H1 (cell line): ENCODE measurements at regions not wholly inside any gene's neighbourhood (a gene's known extent, or its start where the extent isn't known, plus 50 kb on each side); places are given as distances from the start of the nearest gene placed in this dataset.
A peak's percentile ranks its signal among the peaks of the same experiment; 100 is the strongest.

Source experiments
- CTCF ChIA-PET: fragments of 300-600 bp; sonication (Branson Sonifier 250); formaldehyde crosslinking; loops from one replicate; lab custom pipeline; 2021; ENCODE audit not compliant: partially characterized antibody; lab: Charles Lee
- POLR2A ChIA-PET: fragments of 300-600 bp; sonication (Branson Sonifier 250); formaldehyde crosslinking; loops from one replicate; lab custom pipeline; 2021; ENCODE audit warnings: inconsistent platforms; ENCODE audit not compliant: partially characterized antibody; lab: Charles Lee
- DNase-seq, 2 experiments: peaks; one replicate each; pipeline versions ENCODE4 v3.0.0 to v3.0.0-alpha.2; 2010 to 2022; ENCODE audit warnings: low spot score in 2 of 2, low read depth in 1 of 2, mixed read lengths in 1 of 2
- FAIRE-seq: peaks from 2 replicates; lab custom pipeline; 2011; peaks lifted over from hg19 to GRCh38; lab: Jason Lieb, UNC
- H2AFZ ChIP-seq: 2 replicates; pipeline ENCODE4 v1.8.1; 2012; ENCODE audit warnings: low read length, inconsistent platforms
- H2AK5ac ChIP-seq: 2 replicates; pipeline ENCODE4 v1.6.1; 2013; ENCODE audit warnings: low read depth, low read length
- H2BK120ac ChIP-seq: replicated peaks from 2 replicates; pipeline ENCODE3; 2013; ENCODE audit warnings: low read depth, low read length, inconsistent platforms
- H2BK12ac ChIP-seq: 2 replicates; pipeline ENCODE4 v1.6.1; 2013; ENCODE audit warnings: low read depth, low read length
- H2BK15ac ChIP-seq: 2 replicates; pipeline ENCODE4 v1.6.1; 2013; ENCODE audit warnings: low read length
- H2BK20ac ChIP-seq: 2 replicates; pipeline ENCODE4 v1.6.1; 2013; ENCODE audit warnings: low read length
- H2BK5ac ChIP-seq: 2 replicates; pipeline ENCODE4 v1.6.1; 2013; ENCODE audit warnings: low read depth, low read length
- H3K14ac ChIP-seq: 2 replicates; pipeline ENCODE4 v1.6.1; 2013; ENCODE audit warnings: inconsistent platforms; ENCODE audit not compliant: insufficient read length
- H3K18ac ChIP-seq: 2 replicates; pipeline ENCODE4 v1.6.1; 2013; ENCODE audit warnings: low read length; ENCODE audit errors: extremely low read depth
- H3K23ac ChIP-seq: 2 replicates; pipeline ENCODE4 v1.6.1; 2013; ENCODE audit warnings: inconsistent platforms; ENCODE audit not compliant: insufficient read length
- H3K23me2 ChIP-seq: 2 replicates; pipeline ENCODE4 v1.6.1; 2013; ENCODE audit warnings: low read depth, low read length
- H3K27ac ChIP-seq: 2 replicates; pipeline ENCODE4 v1.6.1; 2011; ENCODE audit warnings: low read depth, low read length, inconsistent platforms
- H3K27me3 ChIP-seq, 4 experiments: replicated peaks in 1 of 4; 1 replicate in 1 of 4; 2 replicates in 3 of 4; pipeline versions ENCODE4 v1.6.1 to v1.8.1; 2011 to 2013; ENCODE audit warnings: low read length in 3 of 4, mild to moderate bottlenecking in 3 of 4, inconsistent platforms in 2 of 4, mixed read lengths in 2 of 4, moderate library complexity in 1 of 4; ENCODE audit not compliant: control insufficient read depth in 3 of 4, insufficient read depth in 3 of 4; ENCODE audit errors: extremely low read depth in 1 of 4
- H3K36me3 ChIP-seq, 4 experiments: 2 replicates each; pipeline versions ENCODE4 v1.6.1 to v1.8.1; 2011 to 2013; ENCODE audit warnings: mild to moderate bottlenecking in 4 of 4, low read length in 3 of 4, moderate library complexity in 2 of 4, control low read depth in 1 of 4, inconsistent platforms in 1 of 4; ENCODE audit not compliant: insufficient read depth in 4 of 4, control insufficient read depth in 2 of 4
- H3K4ac ChIP-seq: replicated peaks from 2 replicates; pipeline ENCODE3; 2013; ENCODE audit warnings: low read length, low read depth, mixed read lengths, inconsistent platforms; ENCODE audit not compliant: insufficient read length
- H3K4me1 ChIP-seq, 4 experiments: replicated peaks in 1 of 4; 1 replicate in 1 of 4; 2 replicates in 3 of 4; pipeline versions ENCODE4 v1.6.1 to v1.8.1; 2011 to 2013; ENCODE audit warnings: low read length in 3 of 4, inconsistent platforms in 2 of 4, mixed read lengths in 1 of 4; ENCODE audit not compliant: insufficient read depth in 4 of 4, control insufficient read depth in 3 of 4
- H3K4me2 ChIP-seq, 2 experiments: 2 replicates each; pipeline versions ENCODE4 v1.6.1 to v1.8.1; 2011 to 2013; ENCODE audit warnings: low read depth in 2 of 2, low read length in 2 of 2, control low read depth in 1 of 2, inconsistent platforms in 1 of 2, mild to moderate bottlenecking in 1 of 2; ENCODE audit not compliant: insufficient read depth in 1 of 2
- H3K4me3 ChIP-seq, 4 experiments: fragments of 200-600, 300-600 bp in 1 of 4; sonication (generic), shearing (Covaris generic), sonication (Bioruptor Twin) in 1 of 4; 2 replicates each; pipeline versions ENCODE4 v1.5.1 to v1.8.1; 2011 to 2016; ENCODE audit warnings: low read length in 4 of 4, low read depth in 3 of 4, control low read depth in 2 of 4, inconsistent platforms in 2 of 4, mild to moderate bottlenecking in 2 of 4, mixed read lengths in 1 of 4, moderate library complexity in 1 of 4; ENCODE audit not compliant: insufficient read depth in 2 of 4; ENCODE audit errors: extremely low read depth in 1 of 4
- H3K56ac ChIP-seq: replicated peaks from 2 replicates; pipeline ENCODE3; 2013; ENCODE audit warnings: low read depth, mild to moderate bottlenecking, mixed read lengths, low read length, inconsistent platforms; ENCODE audit not compliant: insufficient read length
- H3K79me1 ChIP-seq: 2 replicates; pipeline ENCODE4 v1.6.1; 2013; ENCODE audit warnings: low read depth, low read length, control low read depth
- H3K79me2 ChIP-seq, 2 experiments: 2 replicates each; pipeline versions ENCODE4 v1.6.1 to v1.8.1; 2012 to 2013; ENCODE audit warnings: low read length in 2 of 2, mild to moderate bottlenecking in 2 of 2, inconsistent platforms in 1 of 2; ENCODE audit not compliant: insufficient read depth in 2 of 2, control insufficient read depth in 1 of 2
- H3K9ac ChIP-seq, 4 experiments: replicated peaks in 1 of 4; 1 replicate in 1 of 4; 2 replicates in 3 of 4; pipeline versions ENCODE4 v1.6.1 to v1.8.1; 2011 to 2013; ENCODE audit warnings: low read depth in 3 of 4, low read length in 3 of 4, control low read depth in 2 of 4, mild to moderate bottlenecking in 2 of 4, moderate library complexity in 2 of 4, inconsistent platforms in 1 of 4; ENCODE audit errors: extremely low read depth in 1 of 4
- H3K9me3 ChIP-seq, 2 experiments: 2 replicates each; pipeline versions ENCODE4 v1.6.1 to v1.8.1; 2012 to 2013; ENCODE audit warnings: mild to moderate bottlenecking in 2 of 2, moderate library complexity in 2 of 2, control low read depth in 1 of 2, inconsistent platforms in 1 of 2, low read depth in 1 of 2, low read length in 1 of 2, mixed read lengths in 1 of 2; ENCODE audit not compliant: insufficient read depth in 2 of 2
- H4K20me1 ChIP-seq, 2 experiments: replicated peaks in 1 of 2; 2 replicates each; pipeline versions ENCODE3 to v1.8.1; 2011 to 2013; ENCODE audit warnings: inconsistent platforms in 2 of 2, low read length in 2 of 2, mild to moderate bottlenecking in 1 of 2; ENCODE audit not compliant: insufficient read depth in 2 of 2, control insufficient read depth in 1 of 2
- H4K5ac ChIP-seq: 2 replicates; pipeline ENCODE4 v1.6.1; 2013; ENCODE audit warnings: low read length, low read depth, mixed read lengths, inconsistent platforms; ENCODE audit not compliant: insufficient read length
- H4K8ac ChIP-seq: 2 replicates; pipeline ENCODE4 v1.8.0; 2013; ENCODE audit warnings: mild to moderate bottlenecking, moderate library complexity, low read length, inconsistent platforms; ENCODE audit not compliant: insufficient read depth; ENCODE audit errors: extremely low read depth
- H4K91ac ChIP-seq: replicated peaks from 2 replicates; pipeline ENCODE3; 2013; ENCODE audit warnings: low read length, mixed read lengths, inconsistent platforms; ENCODE audit not compliant: insufficient read length
- CHD2 ChIP-seq: IDR thresholded peaks from 2 replicates; pipeline ENCODE4 v1.6.1; 2012; ENCODE audit warnings: low read length, improper control_type of control experiment
- NANOG ChIP-seq: IDR thresholded peaks from 2 replicates; pipeline ENCODE4 v1.6.1; 2011; ENCODE audit warnings: low read length, low read depth, mild to moderate bottlenecking, inconsistent platforms; ENCODE audit not compliant: insufficient read depth, poor library complexity, severe bottlenecking
- WGBS, 2 experiments: shearing (Covaris generic) in 1 of 2; methylation state at CpG; one replicate each; pipeline versions ENCODE4 v1.1.6 to v1.1.7; 2013 to 2015; ENCODE audit warnings: low lambda C conversion rate in 2 of 2, mixed read lengths in 2 of 2, inconsistent platforms in 1 of 2, low coverage in 1 of 2, missing lambda C conversion rate in 1 of 2; ENCODE audit not compliant: insufficient replicate concordance in 2 of 2, insufficient coverage in 1 of 2, insufficient read length in 1 of 2; ENCODE audit errors: extremely low coverage in 1 of 2, missing lambda C conversion rate in 1 of 2; 5-methylcytosine and 5-hydroxymethylcytosine counted together
- TF ChIP-seq, protein P1 (sequence below): IDR thresholded peaks from 2 replicates; pipeline ENCODE4 v1.6.1; 2012; ENCODE audit warnings: low read length, inconsistent platforms

DNA sequence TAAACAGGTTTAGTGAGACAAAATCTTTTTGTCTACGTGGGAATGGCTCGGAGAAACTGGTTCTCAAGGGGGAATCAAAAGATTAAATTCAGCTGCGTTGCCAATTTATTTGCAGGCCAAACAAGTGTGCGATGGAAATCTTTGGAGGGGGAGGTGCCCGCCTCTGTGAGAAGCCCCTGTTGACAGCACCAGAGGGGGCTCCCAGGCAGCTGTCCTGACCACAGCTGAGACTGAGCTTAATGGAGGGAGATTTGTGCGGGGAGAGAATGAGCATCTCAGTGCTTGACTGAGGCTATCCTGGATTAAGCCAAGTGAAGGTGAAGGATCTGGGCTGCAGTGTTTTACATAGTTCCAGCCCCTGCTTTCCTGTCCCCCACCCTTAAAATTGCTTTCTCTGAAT is 169.7 kb downstream of the ATG4C start:
- no peaks in the 10 kb centered on the region for H3K9me3 ChIP-seq
- H3K4me1 ChIP-seq, result peaks cover 3 to 10% (median 5%) of the 10 kb centered on the region in 4 experiments; a peak in 6 of 7 replicates
- no peak overlapping the region for H3K14ac ChIP-seq
- 54% methylated on average over 6 of the region's 6 CpGs; no CpG with 5 or more reads in 1 of the 2 experiments for WGBS, 2 experiments
- H3K27me3 ChIP-seq, result no peaks in the 10 kb centered on the region
- H3K18ac ChIP-seq, result no peak overlapping the region
- H3K27ac ChIP-seq, result no peak overlapping the region
- no peaks in the 10 kb centered on the region for H4K20me1 ChIP-seq
- 0 out of 2 replicates have a peak overlapping the region, but pooled peaks have one; percentile 1 for H2AFZ ChIP-seq
- ChIA-PET POLR2A (interaction anchor here (1.1 kb wide), 1 partner anchor 516 kb away, joined by 3 read pairs; no protein-coding TSS in a partner anchor), CTCF (interaction anchor here (0.7 to 2.9 kb wide), 8 partner anchors 10 to 488 kb away, joined by 3 to 12 read pairs (median 4); no protein-coding TSS in a partner anchor)
- no peak overlapping the region for H2BK5ac ChIP-seq
- H3K4me3 ChIP-seq, result peak overlapping the region in 1 of 4 experiments; percentile 3; a peak in 1 of 8 replicates
- DNase-seq, result no peak
- TF ChIP-seq NANOG, result no peak
- TF ChIP-seq, protein P1, sequence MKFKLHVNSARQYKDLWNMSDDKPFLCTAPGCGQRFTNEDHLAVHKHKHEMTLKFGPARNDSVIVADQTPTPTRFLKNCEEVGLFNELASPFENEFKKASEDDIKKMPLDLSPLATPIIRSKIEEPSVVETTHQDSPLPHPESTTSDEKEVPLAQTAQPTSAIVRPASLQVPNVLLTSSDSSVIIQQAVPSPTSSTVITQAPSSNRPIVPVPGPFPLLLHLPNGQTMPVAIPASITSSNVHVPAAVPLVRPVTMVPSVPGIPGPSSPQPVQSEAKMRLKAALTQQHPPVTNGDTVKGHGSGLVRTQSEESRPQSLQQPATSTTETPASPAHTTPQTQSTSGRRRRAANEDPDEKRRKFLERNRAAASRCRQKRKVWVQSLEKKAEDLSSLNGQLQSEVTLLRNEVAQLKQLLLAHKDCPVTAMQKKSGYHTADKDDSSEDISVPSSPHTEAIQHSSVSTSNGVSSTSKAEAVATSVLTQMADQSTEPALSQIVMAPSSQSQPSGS, result no peak
- TF ChIP-seq CHD2, result no peak
- no peak overlapping the region for H3K9ac ChIP-seq
- no peak overlapping the region for H3K4ac ChIP-seq
- H3K79me2 ChIP-seq, result no peaks in the 10 kb centered on the region
- H4K8ac ChIP-seq, result no peak overlapping the region
- no peak overlapping the region for H4K5ac ChIP-seq
- H3K79me1 ChIP-seq, result no peaks in the 10 kb centered on the region
- FAIRE-seq, result no peak
- no peak overlapping the region for H4K91ac ChIP-seq
- H2BK12ac ChIP-seq, result no peak overlapping the region
- H2BK20ac ChIP-seq, result no peak overlapping the region
- no peak overlapping the region for H2AK5ac ChIP-seq
- no peak overlapping the region for H3K56ac ChIP-seq
- H3K4me2 ChIP-seq, result peak overlapping the region; percentile 17 to 28; a peak in 3 of 4 replicates
- no peak overlapping the region for H2BK120ac ChIP-seq
- no peak overlapping the region for H2BK15ac ChIP-seq
- no peaks in the 10 kb centered on the region for H3K23me2 ChIP-seq
- H3K36me3 ChIP-seq, result no peaks in the 10 kb centered on the region
- H3K23ac ChIP-seq, result no peak overlapping the region
